GM23338 (cell line): ENCODE measurements at regions not wholly inside any gene's neighbourhood (a gene's known extent, or its start where the extent isn't known, plus 50 kb on each side); places are given as distances from the start of the nearest gene placed in this dataset.
A peak's percentile ranks its signal among the peaks of the same experiment; 100 is the strongest.

Experiments
- ATAC-seq: fragments of 200-7000 bp; cut with Tn5 transposase; 3 replicates; pipeline ENCODE4 v1.9.1; 2020
- DNase-seq: peaks from one replicate; pipeline ENCODE4 v3.0.0-alpha.2; 2015; ENCODE audit warnings: low spot score
- H2AFZ ChIP-seq: fragments of 200-600 bp; sonication (generic); 2 replicates; pipeline ENCODE4 v1.8.0; 2016; ENCODE audit warnings: antibody characterized with exemption, mild to moderate bottlenecking, moderate library complexity
- H3F3A ChIP-seq: fragments of 200-600 bp; sonication (generic); replicated peaks from 2 replicates; pipeline ENCODE4 v1.8.0; 2017; ENCODE audit warnings: antibody characterized with exemption, mixed run types, low read depth
- H3K27ac ChIP-seq: fragments of 200-600 bp; sonication (generic); 2 replicates; pipeline ENCODE4 v1.6.1; 2016; ENCODE audit warnings: low read depth
- H3K27me3 ChIP-seq: fragments of 200-600 bp; sonication (generic); 2 replicates; pipeline ENCODE4 v1.8.0; 2016; ENCODE audit warnings: mild to moderate bottlenecking, mixed run types, moderate library complexity; ENCODE audit not compliant: insufficient read depth
- H3K36me3 ChIP-seq: fragments of 200-600 bp; sonication (generic); 2 replicates; pipeline ENCODE4 v1.8.0; 2016; ENCODE audit warnings: mild to moderate bottlenecking; ENCODE audit not compliant: insufficient read depth
- H3K4me1 ChIP-seq: fragments of 200-600 bp; sonication (generic); 2 replicates; pipeline ENCODE4 v1.8.0; 2016; ENCODE audit warnings: mild to moderate bottlenecking, moderate library complexity; ENCODE audit not compliant: insufficient read depth
- H3K4me2 ChIP-seq: fragments of 200-600 bp; sonication (generic); 2 replicates; pipeline ENCODE4 v1.7.1; 2017; ENCODE audit warnings: mixed run types
- H3K4me3 ChIP-seq: fragments of 200-600 bp; sonication (generic); 2 replicates; pipeline ENCODE4 v1.6.1; 2016; ENCODE audit warnings: mixed run types
- H3K79me2 ChIP-seq: fragments of 200-600 bp; sonication (generic); replicated peaks from 2 replicates; pipeline ENCODE4 v1.8.0; 2017; ENCODE audit warnings: mild to moderate bottlenecking; ENCODE audit not compliant: insufficient read depth
- H3K9me2 ChIP-seq: fragments of 200-600 bp; sonication (generic); 2 replicates; pipeline ENCODE4 v1.8.0; 2017; ENCODE audit not compliant: insufficient read depth
- H4K20me1 ChIP-seq: fragments of 200-600 bp; sonication (generic); replicated peaks from 2 replicates; pipeline ENCODE4 v1.8.0; 2017; ENCODE audit warnings: mild to moderate bottlenecking; ENCODE audit not compliant: insufficient read depth
- H3K27ac Mint-ChIP-seq: 2 replicates; pipeline ENCODE4 v1.8.0; 2020; ENCODE audit warnings: inconsistent platforms, mild to moderate bottlenecking, moderate library complexity, mixed read lengths
- H3K27me3 Mint-ChIP-seq: 3 replicates; pipeline ENCODE4 v1.8.0; 2022; ENCODE audit warnings: low read depth, mild to moderate bottlenecking, moderate library complexity, mixed read lengths, inconsistent platforms; ENCODE audit not compliant: insufficient read depth, poor library complexity
- H3K36me3 Mint-ChIP-seq: 3 replicates; pipeline ENCODE4 v1.8.0; 2021; ENCODE audit warnings: low read depth, mild to moderate bottlenecking, inconsistent platforms, moderate library complexity, mixed read lengths
- H3K4me1 Mint-ChIP-seq: 3 replicates; pipeline ENCODE4 v1.8.0; 2020; ENCODE audit warnings: mild to moderate bottlenecking, inconsistent platforms, mixed read lengths
- H3K4me3 Mint-ChIP-seq: 3 replicates; pipeline ENCODE4 v1.8.0; 2021; ENCODE audit warnings: moderate library complexity, mild to moderate bottlenecking, inconsistent platforms, mixed read lengths
- H3K9me3 Mint-ChIP-seq: 3 replicates; pipeline ENCODE4 v1.8.0; 2020; ENCODE audit warnings: moderate library complexity, mild to moderate bottlenecking, inconsistent platforms, mixed read lengths
- CREB1 ChIP-seq: fragments of 250-450 bp; sonication (Bioruptor Pico); IDR thresholded peaks from 2 replicates; pipeline ENCODE4 v1.5.0; 2020; ENCODE audit warnings: low read depth, mild to moderate bottlenecking, moderate library complexity
- CTCF ChIP-seq, 2 experiments: fragments of 200-600 bp in 1 of 2; sonication (generic) in 1 of 2; conservative IDR thresholded peaks; 2 replicates each; pipeline versions ENCODE4 v1.5.1 to v1.6.1; 2016 to 2017; ENCODE audit warnings: antibody characterized with exemption in 2 of 2, low read depth in 2 of 2, mild to moderate bottlenecking in 2 of 2, moderate library complexity in 1 of 2
- EZH2 ChIP-seq: fragments of 200-600 bp; sonication (generic); IDR thresholded peaks from one replicate; pipeline ENCODE4 v1.8.0; 2017; ENCODE audit warnings: antibody characterized with exemption, mild to moderate bottlenecking, low read depth; ENCODE audit not compliant: unreplicated experiment
- EZH2phosphoT487 ChIP-seq: fragments of 200-600 bp; sonication (generic); IDR thresholded peaks from one replicate; pipeline ENCODE4 v1.8.1; 2018; ENCODE audit warnings: antibody characterized with exemption; ENCODE audit not compliant: unreplicated experiment
- JUNB ChIP-seq: IDR thresholded peaks from one replicate; pipeline ENCODE4 v1.6.1; 2016; ENCODE audit warnings: antibody characterized with exemption; ENCODE audit not compliant: unreplicated experiment
- NANOG ChIP-seq: IDR thresholded peaks from 2 replicates; pipeline ENCODE4 v1.6.1; 2016; ENCODE audit warnings: antibody characterized with exemption, borderline replicate concordance
- POLR2AphosphoS5 ChIP-seq: IDR thresholded peaks from 2 replicates; pipeline ENCODE4 v1.6.1; 2016; ENCODE audit warnings: antibody characterized with exemption, low read depth
- STAT1 ChIP-seq: IDR thresholded peaks from one replicate; pipeline ENCODE4 v1.6.1; 2016; ENCODE audit warnings: antibody characterized with exemption; ENCODE audit not compliant: unreplicated experiment
- ZNF114 ChIP-seq: fragments of 250-450 bp; sonication (Bioruptor Pico); IDR thresholded peaks from 2 replicates; pipeline ENCODE4 v1.5.0; 2020; ENCODE audit warnings: mild to moderate bottlenecking, moderate library complexity
- ZNF331 ChIP-seq: fragments of 250-450 bp; sonication (Bioruptor Pico); IDR thresholded peaks from 2 replicates; pipeline ENCODE4 v1.5.0; 2020; ENCODE audit warnings: low read depth, mild to moderate bottlenecking, moderate library complexity
- TF ChIP-seq, protein P1 (sequence below): IDR thresholded peaks from 2 replicates; pipeline ENCODE4 v1.6.1; 2016; ENCODE audit warnings: antibody characterized with exemption
- TF ChIP-seq, protein P2 (sequence below): fragments of 250-450 bp; sonication (Bioruptor Pico); IDR thresholded peaks from 2 replicates; pipeline ENCODE4 v1.5.0; 2020; ENCODE audit warnings: mild to moderate bottlenecking, moderate library complexity

DNA sequence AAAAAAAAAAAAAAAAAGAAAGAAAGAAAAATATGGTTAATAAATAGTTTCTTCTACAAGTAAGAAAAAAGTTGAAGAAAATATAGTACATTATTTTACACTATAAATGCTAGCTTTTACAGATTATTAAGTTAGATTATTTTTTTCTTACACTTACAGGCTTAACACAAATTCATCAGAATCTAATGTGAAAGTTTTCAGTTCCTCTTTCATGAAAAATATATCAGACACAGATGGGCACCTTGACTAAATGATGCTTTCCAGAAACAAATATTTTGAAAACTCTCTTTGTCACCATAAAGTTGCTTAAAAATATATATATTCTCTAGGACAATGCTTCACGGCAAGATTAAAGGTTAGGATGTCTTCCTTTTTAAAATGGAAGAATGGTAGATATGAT lies 321.8 kb upstream of the HSF2 start:
- Histone ChIP-seq H3K4me3 (no peak overlapping the region), H3K27me3 (no peaks in the 10 kb centered on the region), H4K20me1 (no peaks in the 10 kb centered on the region), H3K4me1 (peaks cover 9% of the 10 kb centered on the region; the same call in 1 of the 2 replicates), H3K9me2 (no peaks in the 10 kb centered on the region), H2AFZ (no peak overlapping the region), H3K27ac (no peak overlapping the region), H3F3A (no peaks in the 10 kb centered on the region), H3K4me2 (no peak overlapping the region), H3K36me3 (no peaks in the 10 kb centered on the region), H3K79me2 (no peaks in the 10 kb centered on the region)
- H3K36me3 Mint-ChIP-seq, result no peaks in the 10 kb centered on the region
- H3K4me1 Mint-ChIP-seq, result peaks cover 19% of the 10 kb centered on the region
- no peaks in the 10 kb centered on the region for H3K9me3 Mint-ChIP-seq
- no peak for ATAC-seq
- no peak for DNase-seq
- no peak overlapping the region for H3K4me3 Mint-ChIP-seq
- H3K27ac Mint-ChIP-seq, result no peak overlapping the region
- TF ChIP-seq, protein P1, sequence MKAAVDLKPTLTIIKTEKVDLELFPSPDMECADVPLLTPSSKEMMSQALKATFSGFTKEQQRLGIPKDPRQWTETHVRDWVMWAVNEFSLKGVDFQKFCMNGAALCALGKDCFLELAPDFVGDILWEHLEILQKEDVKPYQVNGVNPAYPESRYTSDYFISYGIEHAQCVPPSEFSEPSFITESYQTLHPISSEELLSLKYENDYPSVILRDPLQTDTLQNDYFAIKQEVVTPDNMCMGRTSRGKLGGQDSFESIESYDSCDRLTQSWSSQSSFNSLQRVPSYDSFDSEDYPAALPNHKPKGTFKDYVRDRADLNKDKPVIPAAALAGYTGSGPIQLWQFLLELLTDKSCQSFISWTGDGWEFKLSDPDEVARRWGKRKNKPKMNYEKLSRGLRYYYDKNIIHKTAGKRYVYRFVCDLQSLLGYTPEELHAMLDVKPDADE, result no peak
- TF ChIP-seq EZH2phosphoT487 (no peak), CREB1 (CRISPR knock-in tag) (no peak)
- peaks cover 2% of the 10 kb centered on the region for H3K27me3 Mint-ChIP-seq

DNA sequence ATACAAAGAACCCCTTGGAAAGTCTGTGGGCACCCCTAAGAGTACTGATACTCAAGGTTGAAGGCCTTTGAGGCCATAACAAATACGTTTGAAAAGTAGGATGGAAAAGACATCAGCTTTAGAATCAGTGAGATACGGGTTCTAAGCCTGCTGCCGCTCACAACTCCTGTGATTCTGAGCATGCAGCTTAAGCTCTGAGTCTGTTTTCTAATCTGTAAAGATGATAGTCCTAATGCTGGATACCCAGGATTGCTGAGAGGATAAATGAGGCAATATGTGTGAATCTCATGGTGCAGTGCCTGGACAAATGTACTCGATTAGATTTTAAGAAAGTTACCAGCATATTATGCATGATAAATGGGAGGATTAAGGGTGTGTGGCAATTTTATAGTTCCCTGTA lies 321.0 kb upstream of the HSF2 start:
- no peak for ATAC-seq
- H3K9me3 Mint-ChIP-seq, result no peaks in the 10 kb centered on the region
- DNase-seq, result no peak
- H3K4me2 ChIP-seq, result no peak overlapping the region
- H3K4me3 Mint-ChIP-seq, result no peak overlapping the region
- H3K9me2 ChIP-seq, result no peaks in the 10 kb centered on the region
- peaks cover 2% of the 10 kb centered on the region for H3K27me3 Mint-ChIP-seq
- no peaks in the 10 kb centered on the region for H3K36me3 ChIP-seq
- peaks cover 21% of the 10 kb centered on the region for H3K4me1 Mint-ChIP-seq
- no peaks in the 10 kb centered on the region for H3K27me3 ChIP-seq
- H3K27ac Mint-ChIP-seq, result no peak overlapping the region
- H3F3A ChIP-seq, result no peaks in the 10 kb centered on the region
- H3K27ac ChIP-seq, result no peak overlapping the region
- H2AFZ ChIP-seq, result peak overlapping the region; percentile 35; the same call in 1 of the 2 replicates
- H3K4me3 ChIP-seq, result no peak overlapping the region
- H3K4me1 ChIP-seq, result peaks cover 9% of the 10 kb centered on the region; the same call in 1 of the 2 replicates
- H4K20me1 ChIP-seq, result no peaks in the 10 kb centered on the region
- H3K79me2 ChIP-seq, result no peaks in the 10 kb centered on the region
- H3K36me3 Mint-ChIP-seq, result no peaks in the 10 kb centered on the region
- TF ChIP-seq, protein P1, result no peak
- TF ChIP-seq, protein P2, sequence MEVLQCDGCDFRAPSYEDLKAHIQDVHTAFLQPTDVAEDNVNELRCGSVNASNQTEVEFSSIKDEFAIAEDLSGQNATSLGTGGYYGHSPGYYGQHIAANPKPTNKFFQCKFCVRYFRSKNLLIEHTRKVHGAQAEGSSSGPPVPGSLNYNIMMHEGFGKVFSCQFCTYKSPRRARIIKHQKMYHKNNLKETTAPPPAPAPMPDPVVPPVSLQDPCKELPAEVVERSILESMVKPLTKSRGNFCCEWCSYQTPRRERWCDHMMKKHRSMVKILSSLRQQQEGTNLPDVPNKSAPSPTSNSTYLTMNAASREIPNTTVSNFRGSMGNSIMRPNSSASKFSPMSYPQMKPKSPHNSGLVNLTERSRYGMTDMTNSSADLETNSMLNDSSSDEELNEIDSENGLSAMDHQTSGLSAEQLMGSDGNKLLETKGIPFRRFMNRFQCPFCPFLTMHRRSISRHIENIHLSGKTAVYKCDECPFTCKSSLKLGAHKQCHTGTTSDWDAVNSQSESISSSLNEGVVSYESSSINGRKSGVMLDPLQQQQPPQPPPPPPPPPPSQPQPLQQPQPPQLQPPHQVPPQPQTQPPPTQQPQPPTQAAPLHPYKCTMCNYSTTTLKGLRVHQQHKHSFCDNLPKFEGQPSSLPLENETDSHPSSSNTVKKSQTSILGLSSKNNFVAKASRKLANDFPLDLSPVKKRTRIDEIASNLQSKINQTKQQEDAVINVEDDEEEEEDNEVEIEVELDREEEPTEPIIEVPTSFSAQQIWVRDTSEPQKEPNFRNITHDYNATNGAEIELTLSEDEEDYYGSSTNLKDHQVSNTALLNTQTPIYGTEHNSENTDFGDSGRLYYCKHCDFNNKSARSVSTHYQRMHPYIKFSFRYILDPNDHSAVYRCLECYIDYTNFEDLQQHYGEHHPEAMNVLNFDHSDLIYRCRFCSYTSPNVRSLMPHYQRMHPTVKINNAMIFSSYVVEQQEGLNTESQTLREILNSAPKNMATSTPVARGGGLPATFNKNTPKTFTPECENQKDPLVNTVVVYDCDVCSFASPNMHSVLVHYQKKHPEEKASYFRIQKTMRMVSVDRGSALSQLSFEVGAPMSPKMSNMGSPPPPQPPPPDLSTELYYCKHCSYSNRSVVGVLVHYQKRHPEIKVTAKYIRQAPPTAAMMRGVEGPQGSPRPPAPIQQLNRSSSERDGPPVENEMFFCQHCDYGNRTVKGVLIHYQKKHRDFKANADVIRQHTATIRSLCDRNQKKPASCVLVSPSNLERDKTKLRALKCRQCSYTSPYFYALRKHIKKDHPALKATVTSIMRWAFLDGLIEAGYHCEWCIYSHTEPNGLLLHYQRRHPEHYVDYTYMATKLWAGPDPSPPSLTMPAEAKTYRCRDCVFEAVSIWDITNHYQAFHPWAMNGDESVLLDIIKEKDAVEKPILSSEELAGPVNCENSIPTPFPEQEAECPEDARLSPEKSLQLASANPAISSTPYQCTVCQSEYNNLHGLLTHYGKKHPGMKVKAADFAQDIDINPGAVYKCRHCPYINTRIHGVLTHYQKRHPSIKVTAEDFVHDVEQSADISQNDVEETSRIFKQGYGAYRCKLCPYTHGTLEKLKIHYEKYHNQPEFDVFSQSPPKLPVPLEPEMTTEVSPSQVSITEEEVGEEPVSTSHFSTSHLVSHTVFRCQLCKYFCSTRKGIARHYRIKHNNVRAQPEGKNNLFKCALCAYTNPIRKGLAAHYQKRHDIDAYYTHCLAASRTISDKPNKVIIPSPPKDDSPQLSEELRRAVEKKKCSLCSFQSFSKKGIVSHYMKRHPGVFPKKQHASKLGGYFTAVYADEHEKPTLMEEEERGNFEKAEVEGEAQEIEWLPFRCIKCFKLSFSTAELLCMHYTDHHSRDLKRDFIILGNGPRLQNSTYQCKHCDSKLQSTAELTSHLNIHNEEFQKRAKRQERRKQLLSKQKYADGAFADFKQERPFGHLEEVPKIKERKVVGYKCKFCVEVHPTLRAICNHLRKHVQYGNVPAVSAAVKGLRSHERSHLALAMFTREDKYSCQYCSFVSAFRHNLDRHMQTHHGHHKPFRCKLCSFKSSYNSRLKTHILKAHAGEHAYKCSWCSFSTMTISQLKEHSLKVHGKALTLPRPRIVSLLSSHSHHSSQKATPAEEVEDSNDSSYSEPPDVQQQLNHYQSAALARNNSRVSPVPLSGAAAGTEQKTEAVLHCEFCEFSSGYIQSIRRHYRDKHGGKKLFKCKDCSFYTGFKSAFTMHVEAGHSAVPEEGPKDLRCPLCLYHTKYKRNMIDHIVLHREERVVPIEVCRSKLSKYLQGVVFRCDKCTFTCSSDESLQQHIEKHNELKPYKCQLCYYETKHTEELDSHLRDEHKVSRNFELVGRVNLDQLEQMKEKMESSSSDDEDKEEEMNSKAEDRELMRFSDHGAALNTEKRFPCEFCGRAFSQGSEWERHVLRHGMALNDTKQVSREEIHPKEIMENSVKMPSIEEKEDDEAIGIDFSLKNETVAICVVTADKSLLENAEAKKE (CRISPR knock-in tag), result no peak
- TF ChIP-seq CREB1 (CRISPR knock-in tag) (no peak), CTCF (conservative IDR thresholded peaks at IDR 0.05; ENCODE audit: low read depth in 2 of 2) (no peak), ZNF114 (no peak), STAT1 (no peak), EZH2 (no peak), POLR2AphosphoS5 (no peak), JUNB (no peak), EZH2phosphoT487 (no peak), NANOG (no peak), ZNF331 (no peak)
